ENCODE measurements at regions not wholly inside any gene's neighbourhood (a gene's known extent, or its start where the extent isn't known, plus 50 kb on each side); places are given as distances from the start of the nearest gene placed in this dataset.
A peak's percentile ranks its signal among the peaks of the same experiment; 100 is the strongest.

DNA sequence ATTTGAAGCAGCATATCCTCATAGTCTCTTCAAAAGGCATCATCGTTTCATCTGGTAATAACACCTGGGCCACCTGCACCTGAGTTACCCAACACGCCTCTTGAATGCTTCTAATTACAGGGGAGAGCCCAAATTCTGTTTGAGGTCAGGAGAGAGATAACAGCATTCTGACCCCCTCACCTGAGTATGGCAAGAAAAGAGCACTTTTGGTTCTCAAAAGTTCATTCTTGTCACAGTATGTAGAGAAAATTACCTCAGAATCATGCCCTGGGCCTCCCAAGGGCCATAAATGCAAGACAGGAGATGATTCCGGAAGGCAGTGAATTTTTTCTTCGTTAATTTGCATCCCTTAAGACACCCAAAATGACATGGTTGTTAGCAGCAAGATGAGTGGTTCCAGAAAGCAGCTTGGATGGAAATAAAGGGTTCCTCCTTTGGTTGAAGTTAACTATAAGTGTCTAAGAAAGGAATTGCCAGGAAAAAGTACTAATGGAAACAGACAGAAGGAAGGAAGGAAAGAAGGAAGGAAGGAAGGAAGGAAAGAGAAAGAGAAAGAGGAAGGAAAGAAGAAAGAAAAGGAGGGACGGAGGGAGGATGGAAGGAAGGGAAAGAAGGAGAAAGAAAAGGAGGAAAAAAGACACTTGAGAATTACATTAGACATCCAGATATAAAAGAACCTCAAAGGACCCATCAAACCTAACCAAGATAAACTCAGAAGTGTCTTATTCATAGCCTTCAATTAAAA lies 228.4 kb upstream of the RHOBTB1 start:
- TF ChIP-seq, protein P1, sequence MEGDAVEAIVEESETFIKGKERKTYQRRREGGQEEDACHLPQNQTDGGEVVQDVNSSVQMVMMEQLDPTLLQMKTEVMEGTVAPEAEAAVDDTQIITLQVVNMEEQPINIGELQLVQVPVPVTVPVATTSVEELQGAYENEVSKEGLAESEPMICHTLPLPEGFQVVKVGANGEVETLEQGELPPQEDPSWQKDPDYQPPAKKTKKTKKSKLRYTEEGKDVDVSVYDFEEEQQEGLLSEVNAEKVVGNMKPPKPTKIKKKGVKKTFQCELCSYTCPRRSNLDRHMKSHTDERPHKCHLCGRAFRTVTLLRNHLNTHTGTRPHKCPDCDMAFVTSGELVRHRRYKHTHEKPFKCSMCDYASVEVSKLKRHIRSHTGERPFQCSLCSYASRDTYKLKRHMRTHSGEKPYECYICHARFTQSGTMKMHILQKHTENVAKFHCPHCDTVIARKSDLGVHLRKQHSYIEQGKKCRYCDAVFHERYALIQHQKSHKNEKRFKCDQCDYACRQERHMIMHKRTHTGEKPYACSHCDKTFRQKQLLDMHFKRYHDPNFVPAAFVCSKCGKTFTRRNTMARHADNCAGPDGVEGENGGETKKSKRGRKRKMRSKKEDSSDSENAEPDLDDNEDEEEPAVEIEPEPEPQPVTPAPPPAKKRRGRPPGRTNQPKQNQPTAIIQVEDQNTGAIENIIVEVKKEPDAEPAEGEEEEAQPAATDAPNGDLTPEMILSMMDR (IDR thresholded peaks at IDR 0.05), result no peak
- Mint-ChIP-seq H3K4me1 (ENCODE audit: low read depth) (peaks cover 13% of the 10 kb centered on the region), H3K27ac (ENCODE audit: unreplicated experiment) (no peak overlapping the region), H3K9me3 (ENCODE audit: low read depth) (peaks cover 10% of the 10 kb centered on the region), H3K4me3 (ENCODE audit: unreplicated experiment) (no peak overlapping the region), H3K27me3 (ENCODE audit: low read depth) (peaks cover 3% of the 10 kb centered on the region), H3K36me3 (ENCODE audit: low read depth) (peaks cover 9% of the 10 kb centered on the region)
- DNase-seq (ENCODE audit: low spot score), result no peak

DNA sequence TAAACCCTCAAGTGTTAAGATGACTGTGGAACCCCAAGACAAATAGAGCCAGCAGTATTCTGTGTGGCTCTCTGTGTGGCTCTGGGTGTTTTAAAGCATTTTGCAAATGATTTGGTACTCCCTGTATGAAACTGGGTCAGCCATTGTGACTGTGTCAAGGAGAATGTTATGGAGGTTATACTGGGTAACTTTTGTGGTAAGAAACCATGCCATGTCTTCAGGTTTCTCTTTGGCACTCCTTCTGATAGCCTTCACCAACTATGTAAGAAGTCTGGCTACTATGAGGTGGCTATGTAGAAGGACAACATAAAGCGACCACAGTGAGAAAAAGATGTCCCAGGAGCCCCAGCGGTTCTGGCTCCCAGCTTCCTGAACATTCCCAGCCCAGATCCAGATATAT lies 226.6 kb upstream of the RHOBTB1 start:
- H3K27ac Mint-ChIP-seq (ENCODE audit: unreplicated experiment), result no peak overlapping the region
- no peak for DNase-seq (ENCODE audit: low spot score)
- H3K4me3 Mint-ChIP-seq (ENCODE audit: unreplicated experiment), result no peak overlapping the region
- H3K36me3 Mint-ChIP-seq (ENCODE audit: low read depth), result peaks cover 9% of the 10 kb centered on the region
- TF ChIP-seq, protein P1 (IDR thresholded peaks at IDR 0.05), result no peak
- H3K4me1 Mint-ChIP-seq (ENCODE audit: low read depth), result peaks cover 10% of the 10 kb centered on the region
- H3K27me3 Mint-ChIP-seq (ENCODE audit: low read depth), result peaks cover 3% of the 10 kb centered on the region
- peaks cover 11% of the 10 kb centered on the region for H3K9me3 Mint-ChIP-seq (ENCODE audit: low read depth)

DNA sequence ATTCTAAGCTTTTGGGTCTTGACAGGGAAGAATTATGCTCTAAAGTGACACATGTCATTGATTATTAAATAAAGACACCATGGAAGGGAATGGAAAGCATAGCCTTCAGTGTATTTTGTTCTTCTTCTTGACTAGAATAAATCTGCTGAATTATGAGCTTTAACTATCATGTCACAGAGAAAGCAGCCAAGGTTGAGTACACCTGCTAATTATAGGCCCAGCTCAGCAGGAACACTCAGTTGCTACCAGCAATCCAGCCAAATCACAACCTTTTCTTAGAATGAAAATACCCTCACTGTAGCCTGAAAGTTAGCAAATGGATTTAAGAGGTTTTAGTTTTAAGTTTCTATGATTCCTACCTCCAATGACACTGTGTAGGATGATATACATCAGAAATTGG lies 225.3 kb upstream of the RHOBTB1 start:
- H3K27ac Mint-ChIP-seq (ENCODE audit: unreplicated experiment), result no peak overlapping the region
- peaks cover 3% of the 10 kb centered on the region for H3K27me3 Mint-ChIP-seq (ENCODE audit: low read depth)
- peaks cover 9% of the 10 kb centered on the region for H3K36me3 Mint-ChIP-seq (ENCODE audit: low read depth)
- peaks cover 11% of the 10 kb centered on the region for H3K9me3 Mint-ChIP-seq (ENCODE audit: low read depth)
- TF ChIP-seq, protein P1 (IDR thresholded peaks at IDR 0.05), result no peak
- peaks cover 5% of the 10 kb centered on the region for H3K4me1 Mint-ChIP-seq (ENCODE audit: low read depth)
- H3K4me3 Mint-ChIP-seq (ENCODE audit: unreplicated experiment), result no peak overlapping the region
- DNase-seq (ENCODE audit: low spot score), result no peak

DNA sequence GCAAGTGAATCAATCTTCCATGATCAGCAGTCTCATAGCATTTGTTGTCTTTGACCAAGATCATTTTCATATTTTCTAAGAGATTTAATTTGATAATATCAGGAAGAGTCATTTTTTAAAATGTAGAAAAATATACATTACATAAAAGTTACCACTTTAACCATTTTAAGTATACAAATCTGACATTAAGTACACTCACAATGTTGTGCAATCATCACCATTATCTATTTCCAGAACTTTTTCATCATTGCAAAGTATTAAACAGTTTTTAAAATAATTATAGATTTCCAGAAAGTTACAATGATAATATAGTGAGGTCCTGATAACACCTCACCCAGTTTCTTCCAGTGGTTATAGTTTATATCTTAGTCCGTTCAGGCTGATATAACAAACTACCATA lies 222.5 kb upstream of the RHOBTB1 start:
- Mint-ChIP-seq H3K27ac (ENCODE audit: unreplicated experiment) (no peak overlapping the region), H3K4me3 (ENCODE audit: unreplicated experiment) (no peak overlapping the region), H3K36me3 (ENCODE audit: low read depth) (peaks cover 9% of the 10 kb centered on the region), H3K27me3 (ENCODE audit: low read depth) (no peaks in the 10 kb centered on the region), H3K9me3 (ENCODE audit: low read depth) (peaks cover 11% of the 10 kb centered on the region), H3K4me1 (ENCODE audit: low read depth) (peaks cover 8% of the 10 kb centered on the region)
- TF ChIP-seq, protein P1 (IDR thresholded peaks at IDR 0.05), result no peak
- no peak for DNase-seq (ENCODE audit: low spot score)

DNA sequence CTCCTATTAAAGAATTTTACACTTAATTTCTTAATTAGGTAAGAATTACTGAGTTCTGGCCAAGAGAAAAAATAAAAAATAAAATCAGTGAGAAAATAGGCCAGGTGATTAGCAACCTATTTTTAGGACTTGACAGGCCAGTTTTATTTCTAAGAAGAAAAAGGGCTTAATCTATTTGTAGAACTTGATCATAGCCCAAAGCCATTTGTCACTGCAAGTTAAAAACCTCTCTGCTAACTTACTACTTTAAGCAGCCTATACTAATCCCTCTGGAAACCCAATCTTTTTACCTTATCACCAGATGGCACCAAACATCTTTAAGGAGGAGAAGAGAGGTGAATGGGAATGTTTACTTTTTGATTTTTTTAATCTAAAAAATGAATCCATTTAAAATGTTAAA lies 222.1 kb upstream of the RHOBTB1 start:
- H3K36me3 Mint-ChIP-seq (ENCODE audit: low read depth), result peaks cover 9% of the 10 kb centered on the region
- H3K27me3 Mint-ChIP-seq (ENCODE audit: low read depth), result no peaks in the 10 kb centered on the region
- no peak overlapping the region for H3K4me3 Mint-ChIP-seq (ENCODE audit: unreplicated experiment)
- H3K9me3 Mint-ChIP-seq (ENCODE audit: low read depth), result peaks cover 11% of the 10 kb centered on the region
- H3K27ac Mint-ChIP-seq (ENCODE audit: unreplicated experiment), result no peak overlapping the region
- no peak for DNase-seq (ENCODE audit: low spot score)
- H3K4me1 Mint-ChIP-seq (ENCODE audit: low read depth), result peaks cover 8% of the 10 kb centered on the region
- TF ChIP-seq, protein P1 (IDR thresholded peaks at IDR 0.05), result peak; percentile 24

All from chondrocyte (in vitro differentiated cells).